HG02970 (cell line): ENCODE measurements at regions not wholly inside any gene's neighbourhood (a gene's known extent, or its start where the extent isn't known, plus 50 kb on each side); places are given as distances from the start of the nearest gene placed in this dataset.

Experiments used
- ATAC-seq: cut with Tn5 transposase; IDR thresholded peaks from one replicate; pipeline ENCODE4 v1.9.1; 2021; ENCODE audit warnings: mild to moderate bottlenecking, moderate library complexity, moderate number of reproducible peaks; ENCODE audit not compliant: unreplicated experiment, low FRiP score

GRCh38 chr4:135672202-135672601, 1470.6 kb upstream of the PABPC4L start:
- ATAC-seq, result no peak

DNA sequence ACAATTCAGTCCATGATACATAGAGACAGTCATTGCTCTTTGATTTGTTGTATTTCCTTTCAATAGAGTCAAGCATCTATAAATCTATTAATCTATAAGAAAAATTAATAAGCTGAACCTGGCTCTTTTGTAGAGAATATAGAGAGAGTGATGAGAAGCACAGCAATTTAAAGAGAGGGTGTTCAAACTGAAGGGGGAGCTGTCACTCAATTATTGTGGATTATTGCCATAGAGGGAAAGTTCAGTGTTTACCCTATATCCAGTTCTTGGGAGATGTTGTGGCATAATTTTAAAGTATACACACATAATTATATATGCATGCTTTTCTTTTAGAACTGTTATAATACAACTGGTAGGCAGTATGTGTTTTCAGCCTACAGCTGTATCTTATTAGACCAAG, 1469.0 kb upstream of the PABPC4L start:
- no peak for ATAC-seq
